Liver (tissue), 8 donors: ENCODE measurements at regions not wholly inside any gene's neighbourhood (a gene's known extent, or its start where the extent isn't known, plus 50 kb on each side); places are given as distances from the start of the nearest gene placed in this dataset.

Experiments
- DNase-seq: peaks from one replicate; pipeline ENCODE4 v3.0.0-alpha.2; 2017; ENCODE audit warnings: low spot score
- H3K27ac ChIP-seq, 2 donors: one replicate each; pipeline ENCODE4 v1.7.0; 2013; ENCODE audit warnings: inconsistent platforms in 2 of 2, low read length in 2 of 2, control low read depth in 1 of 2, low read depth in 1 of 2, mild to moderate bottlenecking in 1 of 2
- H3K27me3 ChIP-seq, 4 donors: one replicate each; pipeline versions ENCODE4 v1.6.1 to v1.7.0; 2013; ENCODE audit warnings: low read length in 3 of 4, inconsistent platforms in 1 of 4, mild to moderate bottlenecking in 1 of 4, moderate library complexity in 1 of 4; ENCODE audit not compliant: control insufficient read depth in 4 of 4, insufficient read depth in 4 of 4
- H3K36me3 ChIP-seq, 4 donors: one replicate each; pipeline versions ENCODE4 v1.6.1 to v1.7.0; 2013; ENCODE audit warnings: low read length in 3 of 4, mild to moderate bottlenecking in 3 of 4, low read depth in 1 of 4, moderate library complexity in 1 of 4; ENCODE audit not compliant: control insufficient read depth in 4 of 4, insufficient read depth in 3 of 4
- H3K4me1 ChIP-seq, 4 donors: one replicate each; pipeline versions ENCODE4 v1.6.1 to v1.7.0; 2013; ENCODE audit warnings: low read length in 3 of 4, mild to moderate bottlenecking in 3 of 4, moderate library complexity in 1 of 4; ENCODE audit not compliant: control insufficient read depth in 4 of 4, insufficient read depth in 4 of 4
- H3K4me3 ChIP-seq, 3 donors: one replicate each; pipeline versions ENCODE4 v1.6.1 to v1.7.0; 2013; ENCODE audit warnings: low read length in 3 of 3, control low read depth in 1 of 3, low read depth in 1 of 3, mild to moderate bottlenecking in 1 of 3
- H3K9ac ChIP-seq, 2 donors: one replicate each; pipeline ENCODE4 v1.7.0; 2013; ENCODE audit warnings: low read length in 2 of 2, mild to moderate bottlenecking in 2 of 2, moderate library complexity in 2 of 2, control low read depth in 1 of 2, low read depth in 1 of 2
- H3K9me3 ChIP-seq, 4 donors: one replicate each; pipeline versions ENCODE4 v1.6.1 to v1.7.0; 2013; ENCODE audit warnings: low read length in 3 of 4; ENCODE audit not compliant: control insufficient read depth in 4 of 4
- ATF3 ChIP-seq: IDR thresholded peaks from 2 replicates; pipeline ENCODE4 v1.6.1; 2016; ENCODE audit warnings: antibody characterized with exemption
- CTCF ChIP-seq: fragments of 150-350 bp; IDR thresholded peaks from 2 replicates; pipeline ENCODE4 v1.5.1; 2017; ENCODE audit warnings: improper control_type of control experiment, low read depth, low read length; ENCODE audit not compliant: missing input control
- EGR1 ChIP-seq, 2 donors: IDR thresholded peaks; 2 replicates each; pipeline ENCODE4 v1.6.1; 2016 to 2018; ENCODE audit warnings: antibody characterized with exemption in 2 of 2, low read depth in 2 of 2
- FOXA1 ChIP-seq: IDR thresholded peaks from 2 replicates; pipeline ENCODE4 v1.6.1; 2016; ENCODE audit warnings: antibody characterized with exemption
- FOXA2 ChIP-seq: IDR thresholded peaks from 2 replicates; pipeline ENCODE4 v1.6.1; 2016; ENCODE audit warnings: antibody characterized with exemption
- GABPA ChIP-seq, 2 donors: IDR thresholded peaks in 1 of 2; conservative IDR thresholded peaks in 1 of 2; 2 replicates each; pipeline ENCODE4 v1.6.1; 2016; ENCODE audit warnings: antibody characterized with exemption in 2 of 2, mild to moderate bottlenecking in 1 of 2, moderate library complexity in 1 of 2
- HNF4A ChIP-seq, 2 donors: conservative IDR thresholded peaks; 2 replicates each; pipeline ENCODE4 v1.6.1; 2016; ENCODE audit warnings: antibody characterized with exemption in 2 of 2, mild to moderate bottlenecking in 2 of 2
- HNF4G ChIP-seq: IDR thresholded peaks from 2 replicates; pipeline ENCODE4 v1.6.1; 2016; ENCODE audit warnings: antibody characterized with exemption
- JUND ChIP-seq, 2 donors: IDR thresholded peaks; 2 replicates each; pipeline ENCODE4 v1.6.1; 2016; ENCODE audit warnings: antibody characterized with exemption in 2 of 2
- MAX ChIP-seq: IDR thresholded peaks from 2 replicates; pipeline ENCODE4 v1.6.1; 2016; ENCODE audit warnings: antibody characterized with exemption
- NR2F2 ChIP-seq: IDR thresholded peaks from 2 replicates; pipeline ENCODE4 v1.6.1; 2016; ENCODE audit warnings: antibody characterized with exemption
- RAD21 ChIP-seq, 2 donors: IDR thresholded peaks; 2 replicates each; pipeline ENCODE4 v1.6.1; 2016; ENCODE audit warnings: antibody characterized with exemption in 2 of 2, mild to moderate bottlenecking in 2 of 2
- REST ChIP-seq: IDR thresholded peaks from 2 replicates; pipeline ENCODE4 v1.6.1; 2016; ENCODE audit warnings: antibody characterized with exemption, mild to moderate bottlenecking
- RXRA ChIP-seq, 2 donors: IDR thresholded peaks; 2 replicates each; pipeline ENCODE4 v1.6.1; 2017 to 2018; ENCODE audit warnings: antibody characterized with exemption in 2 of 2, mild to moderate bottlenecking in 1 of 2
- SP1 ChIP-seq: IDR thresholded peaks from 2 replicates; pipeline ENCODE4 v1.6.1; 2018; ENCODE audit warnings: antibody characterized with exemption, mild to moderate bottlenecking
- TAF1 ChIP-seq: conservative IDR thresholded peaks from 2 replicates; pipeline ENCODE4 v1.6.1; 2016; ENCODE audit warnings: antibody characterized with exemption, mild to moderate bottlenecking
- YY1 ChIP-seq: IDR thresholded peaks from 2 replicates; pipeline ENCODE4 v1.6.1; 2016; ENCODE audit warnings: antibody characterized with exemption, mild to moderate bottlenecking
- ZBTB33 ChIP-seq: IDR thresholded peaks from 2 replicates; pipeline ENCODE4 v1.6.1; 2016; ENCODE audit warnings: antibody characterized with exemption
- WGBS: extraction: QIAGEN DNeasy Blood & Tissue Kit; methylation state at CpG from one replicate; pipeline ENCODE4 v1.1.7; 2013; 5-methylcytosine and 5-hydroxymethylcytosine counted together
- donor health status: healthy.
- donor health status: healthy.
- donor health status: healthy.
- donor health status: healthy.
- donor health status: healthy.

GRCh38 chr2:82525744-82526143, 1933.3 kb downstream of the SUCLG1 start:
- Histone ChIP-seq H3K9me3 (peaks cover 0 to 3% (median 0%) of the 10 kb centered on the region in 4 donors), H3K27ac (no peak overlapping the region), H3K36me3 (no peaks in the 10 kb centered on the region), H3K4me3 (no peak overlapping the region), H3K9ac (no peak overlapping the region), H3K27me3 (no peaks in the 10 kb centered on the region), H3K4me1 (no peaks in the 10 kb centered on the region)
- WGBS = 84% methylated on average over 8 of the region's 8 CpGs
- no peak for DNase-seq
- TF ChIP-seq TAF1 (no peak), ZBTB33 (no peak), CTCF (no peak)

- Histone ChIP-seq H3K4me1 (no peaks in the 10 kb centered on the region), H3K9me3 (peaks cover 0 to 3% (median 0%) of the 10 kb centered on the region in 4 donors), H3K27me3 (no peaks in the 10 kb centered on the region), H3K36me3 (no peaks in the 10 kb centered on the region), H3K9ac (no peak overlapping the region), H3K27ac (no peak overlapping the region), H3K4me3 (no peak overlapping the region)
- 92% methylated on average over 7 of the region's 7 CpGs for WGBS
- TF ChIP-seq ATF3 = no peak
- no peak for TF ChIP-seq NR2F2
- no peak for TF ChIP-seq YY1
- no peak for TF ChIP-seq SP1
- no peak for TF ChIP-seq TAF1
- TF ChIP-seq RXRA (IDR thresholded peaks at IDR 0.05) = no peak
- no peak for TF ChIP-seq MAX
- no peak for TF ChIP-seq JUND (IDR thresholded peaks at IDR 0.05)
- TF ChIP-seq FOXA1 = no peak
- TF ChIP-seq CTCF = no peak
- no peak for TF ChIP-seq EGR1 (IDR thresholded peaks at IDR 0.05; ENCODE audit: low read depth in 2 of 2)
- TF ChIP-seq FOXA2 = no peak
- TF ChIP-seq HNF4G = no peak
- TF ChIP-seq HNF4A (conservative IDR thresholded peaks at IDR 0.05) = no peak
- TF ChIP-seq REST = no peak
- no peak for TF ChIP-seq ZBTB33
- no peak for TF ChIP-seq GABPA (IDR thresholded peaks at IDR 0.05 in 1 of 2, conservative IDR thresholded peaks at IDR 0.05 in 1 of 2)
- no peak for TF ChIP-seq RAD21 (IDR thresholded peaks at IDR 0.05)
- DNase-seq = no peak
Observed at GRCh38 chr2:82524826-82525225, 1934.3 kb downstream of the SUCLG1 start.
